HG03342 (cell line): ENCODE measurements at regions not wholly inside any gene's neighbourhood (a gene's known extent, or its start where the extent isn't known, plus 50 kb on each side); places are given as distances from the start of the nearest gene placed in this dataset.
"Not testable (repeated sequence)": the region's sequence is repeated elsewhere in the genome, so short reads cannot be mapped to it uniquely, and the experiment has no call there.

Experiments
- ATAC-seq: cut with Tn5 transposase; IDR thresholded peaks from one replicate; pipeline ENCODE4 v1.9.1; 2021; ENCODE audit warnings: mild to moderate bottlenecking, moderate library complexity; ENCODE audit not compliant: unreplicated experiment

DNA sequence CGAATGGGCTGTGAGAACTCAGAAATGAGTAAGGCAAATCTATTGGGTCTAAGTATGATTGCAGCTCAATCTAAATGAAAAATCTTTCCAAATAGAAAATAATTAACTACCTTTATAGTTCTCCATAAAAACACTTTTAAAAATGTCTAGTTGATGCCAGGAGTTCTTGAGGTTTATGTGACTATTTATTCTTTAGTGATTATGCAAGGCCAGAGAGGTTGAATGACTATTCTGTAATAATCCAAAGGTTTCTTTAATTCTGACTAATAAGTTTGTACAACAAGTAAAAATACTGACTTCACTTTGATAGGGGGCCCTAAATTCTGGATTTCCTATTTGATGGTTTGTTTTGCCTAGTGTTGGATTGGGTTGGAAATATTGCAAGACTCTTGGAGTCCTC is 461.2 kb downstream of the EPM2A start:
- no peak for ATAC-seq

- no peak for ATAC-seq
Measured at GRCh38 chr6:145275019-145275418, 460.3 kb downstream of the EPM2A start.

- ATAC-seq = no peak
Measured at GRCh38 chr6:145275787-145276186, 459.5 kb downstream of the EPM2A start.

DNA sequence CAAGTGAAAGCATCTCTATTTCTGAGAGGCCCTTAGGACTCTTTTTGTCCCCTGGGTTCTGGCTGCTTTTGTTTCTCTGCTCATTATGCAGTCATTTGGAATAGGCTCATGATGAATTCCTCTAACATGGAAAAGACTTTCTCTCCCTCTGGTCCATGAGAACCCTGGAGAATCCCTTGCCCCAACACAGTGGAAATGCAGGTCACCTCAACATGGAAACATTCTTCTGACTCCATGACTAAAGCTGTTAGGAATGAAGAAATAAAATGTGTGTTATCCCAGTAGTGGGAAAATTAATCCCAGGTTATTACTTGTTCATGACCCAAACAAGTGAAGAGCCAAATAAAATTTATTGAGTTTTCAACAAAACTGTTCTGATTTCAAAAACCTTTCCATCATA is 458.6 kb downstream of the EPM2A start:
- no peak for ATAC-seq

DNA sequence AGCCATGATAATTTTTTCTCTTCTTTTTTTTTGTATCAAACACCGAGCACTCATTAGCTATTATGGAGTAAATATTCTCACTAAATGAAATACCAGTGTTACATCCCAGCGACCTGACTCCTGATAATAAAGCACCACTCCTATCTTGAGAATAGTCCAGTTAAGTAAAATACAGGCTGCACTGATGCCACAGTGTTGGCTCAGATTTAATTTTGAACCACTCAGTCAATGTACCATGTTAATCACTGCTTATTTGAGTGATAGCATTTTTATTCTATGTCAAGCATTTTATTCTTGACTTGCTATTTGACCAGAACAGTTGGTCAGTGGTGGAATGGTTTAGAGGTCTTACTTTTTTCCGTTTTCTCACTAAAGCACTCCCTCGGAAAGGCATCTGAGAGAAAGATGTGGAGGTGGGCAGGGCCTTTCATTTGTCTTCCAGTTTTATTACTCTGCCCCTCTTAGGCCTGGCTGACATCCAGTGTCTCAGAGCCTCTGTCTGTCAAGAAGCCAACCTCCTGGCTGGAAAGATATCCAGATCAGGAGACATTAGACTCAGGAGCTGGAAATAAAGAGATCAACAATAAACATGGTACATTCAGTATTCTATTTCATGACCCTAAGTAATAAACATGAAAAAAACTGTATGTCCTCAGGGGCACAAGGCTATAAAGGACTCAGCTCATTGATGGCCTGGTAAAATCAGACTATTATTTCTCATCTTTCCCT is 457.8 kb downstream of the EPM2A start:
- no peak for ATAC-seq

GRCh38 chr6:145278163-145278807 is 457.0 kb downstream of the EPM2A start:
- ATAC-seq = no peak

- ATAC-seq = no peak
Measured at GRCh38 chr6:145279551-145279950, 455.8 kb downstream of the EPM2A start.

DNA sequence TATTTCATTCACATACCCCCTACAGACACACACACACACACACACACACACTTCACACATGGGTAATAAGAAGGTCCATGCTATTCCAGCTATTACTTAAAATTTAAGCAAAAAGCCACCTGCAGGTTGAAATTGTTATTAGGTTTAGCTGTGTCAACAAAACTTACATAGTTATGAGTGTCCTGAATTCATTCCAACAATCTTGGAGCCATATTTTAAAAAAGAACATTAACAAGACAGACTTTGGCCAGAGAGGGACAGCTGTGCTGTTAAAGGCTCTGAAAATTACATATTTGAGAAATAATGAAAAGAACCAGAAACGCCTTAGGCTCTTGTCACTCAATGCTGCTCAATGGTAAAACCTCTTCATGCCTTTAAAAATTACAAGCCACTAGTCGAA is 455.3 kb downstream of the EPM2A start:
- no peak for ATAC-seq

DNA sequence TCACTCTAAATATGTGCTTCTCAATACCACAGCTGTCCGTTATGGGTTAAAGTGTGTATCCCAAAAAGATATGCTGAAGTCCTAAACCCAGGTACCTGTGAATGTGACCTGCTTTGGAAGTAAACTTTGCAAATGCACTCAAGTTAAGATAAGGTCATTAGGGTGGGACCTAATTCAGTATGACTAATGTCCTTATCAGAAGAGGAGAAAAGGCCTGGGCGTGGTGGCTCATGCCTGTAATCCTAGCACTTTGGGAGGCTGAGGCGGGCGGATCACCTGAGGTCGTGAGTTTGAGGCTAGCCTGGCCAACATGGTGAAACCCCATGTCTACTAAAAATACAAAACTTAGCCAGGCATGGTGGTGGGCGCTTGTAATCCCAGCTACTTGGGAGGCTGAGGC is 452.1 kb downstream of the EPM2A start:
- not testable (repeated sequence) for ATAC-seq

GRCh38 chr6:145283856-145284255 is 451.5 kb downstream of the EPM2A start:
- no peak for ATAC-seq

GRCh38 chr6:145286916-145287315 is 448.4 kb downstream of the EPM2A start:
- no peak for ATAC-seq

DNA sequence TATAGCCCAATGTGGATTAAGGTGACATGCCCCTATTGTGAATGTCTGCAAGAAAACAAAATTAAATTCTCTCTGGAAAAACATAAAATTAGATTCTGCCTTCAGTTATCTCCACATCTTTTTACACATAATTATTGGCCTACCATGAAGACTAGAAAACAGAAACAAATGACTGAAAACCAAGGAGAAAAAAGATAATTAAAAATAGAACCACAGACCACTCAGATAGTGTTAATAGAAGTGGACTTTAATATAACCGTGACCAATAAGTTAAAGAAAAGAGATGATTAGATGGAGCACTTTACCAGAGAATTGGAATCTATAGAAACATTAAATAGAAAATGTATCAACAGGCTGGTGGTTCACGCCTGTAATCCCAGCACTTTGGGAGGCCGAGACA is 445.7 kb downstream of the EPM2A start:
- no peak for ATAC-seq

- ATAC-seq = no peak
Measured at GRCh38 chr6:145290122-145290521, 445.2 kb downstream of the EPM2A start.

GRCh38 chr6:145292066-145292465 is 443.3 kb downstream of the EPM2A start:
- ATAC-seq = no peak

DNA sequence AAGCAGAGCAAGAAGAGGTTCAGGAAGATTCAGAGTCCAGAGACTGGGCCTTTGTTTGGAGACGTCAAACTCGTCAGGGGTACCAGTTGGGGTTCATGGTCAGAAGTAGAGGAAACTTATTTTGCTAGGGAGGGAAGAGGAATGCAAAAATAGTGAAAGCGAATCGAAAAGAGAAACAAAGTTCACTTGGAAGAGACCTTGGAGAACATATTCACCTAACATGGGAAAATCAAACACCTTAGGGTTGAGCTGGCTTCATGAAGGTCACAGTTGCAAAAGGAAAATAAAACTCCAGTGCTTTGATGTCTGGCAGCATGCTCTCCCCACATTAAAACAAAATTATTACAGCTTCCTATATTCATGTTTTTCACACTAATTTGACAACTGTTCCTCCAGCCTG is 440.4 kb downstream of the EPM2A start:
- ATAC-seq = no peak

GRCh38 chr6:145295746-145296145 is 439.6 kb downstream of the EPM2A start:
- ATAC-seq = no peak

DNA sequence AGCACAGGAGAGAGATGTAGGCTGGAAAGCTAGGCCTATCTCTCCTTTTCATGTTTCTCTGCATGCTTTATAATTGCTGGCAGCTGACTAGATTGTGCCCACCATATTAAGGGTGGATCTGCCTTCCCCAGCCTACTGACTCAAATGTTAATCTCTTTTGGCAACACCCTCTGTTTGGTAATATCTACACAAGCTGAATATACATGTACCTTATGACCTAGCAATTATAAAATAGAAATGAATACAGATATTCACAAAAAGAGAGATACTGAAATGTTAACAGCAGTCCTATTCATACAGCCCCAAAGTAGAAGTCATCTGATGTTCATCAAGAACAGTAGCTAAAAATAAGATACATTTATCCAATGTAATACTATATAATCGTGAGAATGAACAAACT is 429.6 kb downstream of the EPM2A start:
- no peak for ATAC-seq

DNA sequence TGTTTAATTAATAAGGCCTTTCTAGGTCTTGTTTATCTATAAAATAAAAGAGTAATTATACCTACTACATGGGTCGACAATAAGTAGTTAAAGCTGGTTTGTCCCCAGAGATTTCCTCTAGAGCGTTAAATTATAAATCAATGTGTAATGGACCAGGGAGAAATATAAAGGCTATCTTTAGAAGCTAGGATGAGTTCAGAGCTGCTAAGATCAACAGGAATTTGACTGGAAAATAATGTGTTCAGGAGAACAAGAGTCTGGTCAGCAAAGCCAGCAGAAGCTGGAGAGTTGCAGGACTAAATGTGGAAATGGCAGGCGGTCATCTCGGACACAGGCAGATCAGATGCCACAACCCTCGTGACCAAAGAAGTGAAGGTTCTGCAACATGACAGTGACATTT is 428.8 kb downstream of the EPM2A start:
- no peak for ATAC-seq

- ATAC-seq = no peak
Measured at GRCh38 chr6:145309842-145310535, 425.3 kb downstream of the EPM2A start.

DNA sequence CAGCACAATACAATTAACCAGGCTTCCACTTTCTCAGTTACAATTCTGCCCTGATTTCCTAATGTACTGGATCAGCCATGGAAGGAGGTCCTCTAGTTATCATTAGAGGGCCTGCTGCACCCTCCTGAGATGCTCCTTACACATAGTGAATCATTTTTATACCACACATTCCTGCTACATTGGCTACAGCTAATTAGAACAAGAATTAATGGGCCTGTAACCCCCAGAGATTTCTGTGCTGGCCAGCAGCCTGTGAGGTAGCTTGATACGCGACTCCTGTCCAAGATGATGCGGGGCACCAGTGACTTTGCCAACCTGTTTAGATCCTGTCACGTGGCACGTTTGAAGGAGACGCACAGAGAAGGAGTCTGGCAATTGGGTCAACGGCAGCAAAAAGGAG is 422.8 kb downstream of the EPM2A start:
- ATAC-seq = no peak

- no peak for ATAC-seq
Measured at GRCh38 chr6:145313041-145313855, 422.1 kb downstream of the EPM2A start.
